HG03108 (cell line): ENCODE measurements at regions not wholly inside any gene's neighbourhood (a gene's known extent, or its start where the extent isn't known, plus 50 kb on each side); places are given as distances from the start of the nearest gene placed in this dataset.
"Not testable (repeated sequence)": the region's sequence is repeated elsewhere in the genome, so short reads cannot be mapped to it uniquely, and the experiment has no call there.

Source experiments
- ATAC-seq: cut with Tn5 transposase; IDR thresholded peaks from one replicate; pipeline ENCODE4 v1.9.1; 2021; ENCODE audit warnings: moderate library complexity; ENCODE audit not compliant: unreplicated experiment

- no peak for ATAC-seq
Observed at GRCh38 chr4:170729897-170730296, 640.1 kb upstream of the AADAT start.

GRCh38 chr4:170729236-170729635 lies 639.5 kb upstream of the AADAT start:
- no peak for ATAC-seq

- no peak for ATAC-seq
Observed at GRCh38 chr4:170724191-170724590, 634.4 kb upstream of the AADAT start.

- ATAC-seq, result no peak
Observed at GRCh38 chr4:170723171-170723570, 633.4 kb upstream of the AADAT start.

GRCh38 chr4:170721812-170722373 lies 632.1 kb upstream of the AADAT start:
- ATAC-seq, result no peak

GRCh38 chr4:170716868-170717267 lies 627.1 kb upstream of the AADAT start:
- no peak for ATAC-seq

GRCh38 chr4:170705907-170706306 lies 616.2 kb upstream of the AADAT start:
- ATAC-seq, result no peak

- no peak for ATAC-seq
Observed at GRCh38 chr4:170700064-170700463, 610.3 kb upstream of the AADAT start.

GRCh38 chr4:170698334-170698733 lies 608.6 kb upstream of the AADAT start:
- peak; percentile 52 for ATAC-seq

GRCh38 chr4:170697845-170698244 lies 608.1 kb upstream of the AADAT start:
- ATAC-seq, result no peak

GRCh38 chr4:170697045-170697444 lies 607.3 kb upstream of the AADAT start:
- ATAC-seq, result no peak

- ATAC-seq, result no peak
Observed at GRCh38 chr4:170691168-170691567, 601.4 kb upstream of the AADAT start.

GRCh38 chr4:170687751-170688150 lies 598.0 kb upstream of the AADAT start:
- ATAC-seq, result no peak

GRCh38 chr4:170685701-170686100 lies 595.9 kb upstream of the AADAT start:
- not testable (repeated sequence) for ATAC-seq

- no peak for ATAC-seq
Observed at GRCh38 chr4:170682558-170683294, 593.0 kb upstream of the AADAT start.

- ATAC-seq, result not testable (repeated sequence)
Observed at GRCh38 chr4:170682087-170682486, 592.3 kb upstream of the AADAT start.

- ATAC-seq, result no peak
Observed at GRCh38 chr4:170675568-170676262, 586.0 kb upstream of the AADAT start.

- no peak for ATAC-seq
Observed at GRCh38 chr4:170674176-170674575, 584.4 kb upstream of the AADAT start.

GRCh38 chr4:170672381-170672965 lies 582.7 kb upstream of the AADAT start:
- no peak for ATAC-seq

- no peak for ATAC-seq
Observed at GRCh38 chr4:170671171-170671570, 581.4 kb upstream of the AADAT start.

- ATAC-seq, result no peak
Observed at GRCh38 chr4:170667814-170668213, 578.1 kb upstream of the AADAT start.

- no peak for ATAC-seq
Observed at GRCh38 chr4:170666909-170667308, 577.2 kb upstream of the AADAT start.
